ENCODE measurements at regions not wholly inside any gene's neighbourhood (a gene's known extent, or its start where the extent isn't known, plus 50 kb on each side); places are given as distances from the start of the nearest gene placed in this dataset.

DNA sequence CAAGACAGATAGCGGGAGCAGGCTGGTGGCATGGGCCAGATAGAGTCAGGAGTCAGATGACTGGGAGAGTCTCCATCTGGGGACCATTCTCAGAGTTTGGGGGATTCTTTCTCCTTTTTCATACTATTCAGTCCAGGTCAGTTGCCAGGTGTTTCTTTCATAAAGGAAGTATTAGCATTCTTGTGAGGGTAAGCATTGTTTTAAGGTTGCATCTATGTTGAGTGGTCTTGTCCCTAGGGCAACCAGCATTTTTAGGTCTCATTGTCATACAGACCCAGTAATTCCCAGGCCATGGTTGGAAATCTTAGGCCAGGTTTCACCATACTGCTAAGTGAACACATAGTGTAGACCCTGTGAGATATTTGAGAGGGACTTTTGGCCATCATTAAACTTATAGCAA, 122.3 kb upstream of the POC5 start:
- TF ChIP-seq, protein P1, sequence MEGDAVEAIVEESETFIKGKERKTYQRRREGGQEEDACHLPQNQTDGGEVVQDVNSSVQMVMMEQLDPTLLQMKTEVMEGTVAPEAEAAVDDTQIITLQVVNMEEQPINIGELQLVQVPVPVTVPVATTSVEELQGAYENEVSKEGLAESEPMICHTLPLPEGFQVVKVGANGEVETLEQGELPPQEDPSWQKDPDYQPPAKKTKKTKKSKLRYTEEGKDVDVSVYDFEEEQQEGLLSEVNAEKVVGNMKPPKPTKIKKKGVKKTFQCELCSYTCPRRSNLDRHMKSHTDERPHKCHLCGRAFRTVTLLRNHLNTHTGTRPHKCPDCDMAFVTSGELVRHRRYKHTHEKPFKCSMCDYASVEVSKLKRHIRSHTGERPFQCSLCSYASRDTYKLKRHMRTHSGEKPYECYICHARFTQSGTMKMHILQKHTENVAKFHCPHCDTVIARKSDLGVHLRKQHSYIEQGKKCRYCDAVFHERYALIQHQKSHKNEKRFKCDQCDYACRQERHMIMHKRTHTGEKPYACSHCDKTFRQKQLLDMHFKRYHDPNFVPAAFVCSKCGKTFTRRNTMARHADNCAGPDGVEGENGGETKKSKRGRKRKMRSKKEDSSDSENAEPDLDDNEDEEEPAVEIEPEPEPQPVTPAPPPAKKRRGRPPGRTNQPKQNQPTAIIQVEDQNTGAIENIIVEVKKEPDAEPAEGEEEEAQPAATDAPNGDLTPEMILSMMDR (IDR thresholded peaks at IDR 0.05) = no peak
- TF ChIP-seq POLR2A (IDR thresholded peaks at IDR 0.05) = no peak
- Histone ChIP-seq H3K9me3 (no peaks in the 10 kb centered on the region), H3K4me3 (no peak overlapping the region), H3K27me3 (no peaks in the 10 kb centered on the region), H3K27ac (no peak overlapping the region), H3K36me3 (replicated peaks in 1 of 2; ENCODE audit: insufficient read depth in 1 of 2, low read depth in 2 of 2) (no peaks in the 10 kb centered on the region), H3K4me1 (no peaks in the 10 kb centered on the region)
- ATAC-seq = no peak
- DNase-seq = no peak
- intact Hi-C loops (cut with DNase I) = no loop called here
- WGBS, 2 donors = 83 to 89% methylated on average over 1 of the region's 1 CpG

DNA sequence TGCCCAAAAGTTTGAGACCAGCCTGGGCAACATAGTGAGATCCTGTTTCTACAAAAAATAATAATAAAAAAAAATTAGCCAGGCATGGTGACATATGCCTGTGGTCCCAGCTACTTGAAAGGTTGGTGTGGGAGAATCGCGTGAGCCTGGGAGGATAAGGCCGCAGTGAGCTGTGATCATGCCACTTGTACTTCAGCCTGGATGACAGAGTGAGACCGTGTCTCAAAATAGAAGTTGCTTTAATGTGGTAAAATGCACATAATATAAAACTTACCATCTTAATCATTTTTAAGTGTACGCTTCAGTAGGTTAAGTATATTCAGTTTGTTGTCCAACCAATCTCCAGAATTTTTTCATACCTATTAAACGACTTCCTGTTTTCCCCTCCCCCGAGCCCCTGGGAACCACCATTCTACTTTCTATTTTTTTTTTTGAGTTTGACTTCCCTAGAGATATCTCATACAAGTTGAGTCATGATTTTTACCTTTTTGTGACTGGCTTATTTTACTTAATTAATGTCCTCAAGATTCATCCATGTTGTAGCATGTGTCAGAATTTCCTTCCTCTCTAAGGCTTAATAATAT, 120.1 kb upstream of the POC5 start:
- TF ChIP-seq, protein P1 (IDR thresholded peaks at IDR 0.05) = no peak
- no peak for TF ChIP-seq POLR2A (IDR thresholded peaks at IDR 0.05)
- WGBS, 2 donors = 83 to 92% methylated on average over 7 of the region's 7 CpGs
- no peaks in the 10 kb centered on the region for H3K4me1 ChIP-seq
- intact Hi-C loops (cut with DNase I) = no loop called here
- no peaks in the 10 kb centered on the region for H3K27me3 ChIP-seq
- H3K36me3 ChIP-seq (replicated peaks in 1 of 2; ENCODE audit: insufficient read depth in 1 of 2, low read depth in 2 of 2) = no peaks in the 10 kb centered on the region
- no peaks in the 10 kb centered on the region for H3K9me3 ChIP-seq
- ATAC-seq (no peak), DNase-seq (no peak)
- no peak overlapping the region for H3K4me3 ChIP-seq
- H3K27ac ChIP-seq = no peak overlapping the region

DNA sequence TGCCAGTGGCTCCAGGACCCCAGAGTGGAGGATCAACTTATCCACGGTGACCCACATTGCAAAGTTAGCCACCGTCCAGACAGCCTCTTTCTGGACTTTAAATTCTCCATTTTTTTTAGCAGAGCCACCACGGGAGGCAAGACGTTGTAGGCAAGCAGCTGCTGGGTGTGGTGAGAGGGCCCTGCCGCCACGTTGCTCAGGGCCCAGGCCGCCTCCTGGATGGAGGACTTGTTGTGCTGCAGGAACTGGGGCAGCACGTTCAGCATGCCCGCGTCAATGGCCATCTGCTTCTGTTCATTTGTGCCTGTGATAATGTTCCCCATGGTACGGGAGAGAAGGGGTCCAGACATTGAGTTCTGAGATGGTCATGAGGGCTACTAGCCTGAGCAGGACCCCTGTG, 114.3 kb upstream of the POC5 start:
- intact Hi-C loops (cut with DNase I) = no loop called here
- no peak overlapping the region for H3K4me3 ChIP-seq
- DNase-seq (no peak), ATAC-seq (no peak)
- TF ChIP-seq POLR2A (IDR thresholded peaks at IDR 0.05) = no peak
- TF ChIP-seq, protein P1 (IDR thresholded peaks at IDR 0.05) = no peak
- H3K36me3 ChIP-seq (replicated peaks in 1 of 2; ENCODE audit: insufficient read depth in 1 of 2, low read depth in 2 of 2) = no peaks in the 10 kb centered on the region
- WGBS, 2 donors = 93 to 96% methylated on average over 11 of the region's 11 CpGs
- H3K27me3 ChIP-seq = no peaks in the 10 kb centered on the region
- peaks cover 10% of the 10 kb centered on the region for H3K4me1 ChIP-seq
- no peak overlapping the region for H3K27ac ChIP-seq
- H3K9me3 ChIP-seq = no peaks in the 10 kb centered on the region

DNA sequence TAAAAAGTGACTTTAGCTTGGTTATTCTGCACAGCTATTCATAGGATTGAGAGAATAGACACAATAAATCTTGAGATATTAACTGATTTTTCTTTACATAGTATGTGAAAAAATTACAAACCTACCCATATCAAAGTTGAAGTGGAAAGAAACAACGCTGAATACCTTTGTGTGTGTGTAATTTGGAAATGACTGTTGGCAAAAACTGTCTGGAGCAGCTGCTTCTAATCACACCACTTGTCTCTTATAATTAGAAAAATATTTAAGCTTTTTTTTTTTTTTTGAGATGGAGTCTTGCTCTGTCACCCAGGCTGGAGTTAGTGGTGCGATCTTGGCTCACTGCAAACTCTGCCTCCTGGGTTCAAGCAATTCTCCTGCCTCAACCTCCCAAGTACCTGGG, 110.8 kb upstream of the POC5 start:
- ATAC-seq = peak; percentile 21

DNA sequence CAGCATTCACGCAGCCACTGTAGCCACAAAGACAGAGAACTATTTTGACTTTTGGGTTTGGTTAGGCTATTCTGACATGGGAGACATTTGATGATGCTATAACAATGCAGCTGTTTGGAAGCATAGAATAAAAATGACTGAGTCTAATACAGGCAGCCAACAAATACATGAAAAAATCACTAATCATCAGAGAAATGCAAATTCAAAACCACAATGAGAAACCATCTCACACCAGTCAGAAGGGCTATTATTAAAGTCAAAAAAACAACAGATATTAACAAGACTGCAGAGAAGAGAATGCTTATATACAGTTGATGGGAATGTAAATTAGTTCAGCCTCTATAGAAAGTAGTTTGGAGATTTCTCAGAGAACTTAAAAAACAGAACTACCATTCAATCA, 107.1 kb upstream of the POC5 start:
- TF ChIP-seq, protein P1 (IDR thresholded peaks at IDR 0.05) = no peak
- no peak for TF ChIP-seq POLR2A (IDR thresholded peaks at IDR 0.05)
- intact Hi-C loops (cut with DNase I) = no loop called here
- no peaks in the 10 kb centered on the region for H3K36me3 ChIP-seq (replicated peaks in 1 of 2; ENCODE audit: insufficient read depth in 1 of 2, low read depth in 2 of 2)
- WGBS, 2 donors = 88 to 100% methylated on average over 1 of the region's 1 CpG
- no peaks in the 10 kb centered on the region for H3K9me3 ChIP-seq
- no peaks in the 10 kb centered on the region for H3K27me3 ChIP-seq
- no peak overlapping the region for H3K4me3 ChIP-seq
- H3K4me1 ChIP-seq = peaks cover 10% of the 10 kb centered on the region
- ATAC-seq (no peak), DNase-seq (no peak)
- no peak overlapping the region for H3K27ac ChIP-seq

More for the DNA sequence above, 110.8 kb upstream of the POC5 start:
- intact Hi-C loops (cut with DNase I) = no loop called here
- DNase-seq = peak in 3 of 4 donors; percentile 3 to 56 (median 12)
- Histone ChIP-seq H3K9me3 (no peaks in the 10 kb centered on the region), H3K27me3 (no peaks in the 10 kb centered on the region), H3K4me3 (no peak overlapping the region), H3K36me3 (replicated peaks in 1 of 2; ENCODE audit: insufficient read depth in 1 of 2, low read depth in 2 of 2) (no peaks in the 10 kb centered on the region), H3K4me1 (peaks cover 10% of the 10 kb centered on the region), H3K27ac (no peak overlapping the region)
- no peak for TF ChIP-seq POLR2A (IDR thresholded peaks at IDR 0.05)
- TF ChIP-seq, protein P1 (IDR thresholded peaks at IDR 0.05) = no peak
- 26 to 39% methylated on average over 2 of the region's 2 CpGs for WGBS, 2 donors

Measured in body of pancreas (tissue), 4 donors.